Mesendoderm (in vitro differentiated cells): ENCODE measurements at regions not wholly inside any gene's neighbourhood (a gene's known extent, or its start where the extent isn't known, plus 50 kb on each side); places are given as distances from the start of the nearest gene placed in this dataset.

Experiments
- DNase-seq: peaks from one replicate; pipeline ENCODE4 v3.0.0; 2013
- H2AK5ac ChIP-seq: 2 replicates; pipeline ENCODE4 v1.6.1; 2013; ENCODE audit warnings: low read length, inconsistent platforms
- H2BK120ac ChIP-seq: 2 replicates; pipeline ENCODE4 v1.6.1; 2013; ENCODE audit warnings: low read depth, mild to moderate bottlenecking, low read length, moderate library complexity, mixed read lengths
- H2BK15ac ChIP-seq: replicated peaks from 2 replicates; pipeline ENCODE4 v1.6.1; 2013; ENCODE audit warnings: low read depth, mild to moderate bottlenecking, moderate library complexity
- H2BK5ac ChIP-seq: 2 replicates; pipeline ENCODE4 v1.6.1; 2013; ENCODE audit warnings: low read length, inconsistent platforms
- H3K18ac ChIP-seq: 2 replicates; pipeline ENCODE4 v1.6.1; 2013; ENCODE audit warnings: mild to moderate bottlenecking, low read length, mixed read lengths
- H3K23ac ChIP-seq: one replicate; pipeline ENCODE4 v1.6.1; 2013; ENCODE audit warnings: low read length
- H3K27ac ChIP-seq: 2 replicates; pipeline ENCODE4 v1.5.1; 2013; ENCODE audit warnings: low read depth, mild to moderate bottlenecking, inconsistent platforms, low read length, moderate library complexity
- H3K27me3 ChIP-seq: 2 replicates; pipeline ENCODE4 v1.6.1; 2013; ENCODE audit warnings: low read length, control low read depth, mild to moderate bottlenecking, inconsistent platforms; ENCODE audit not compliant: insufficient read depth, poor library complexity
- H3K36me3 ChIP-seq: 2 replicates; pipeline ENCODE4 v1.6.1; 2013; ENCODE audit warnings: low read length, inconsistent platforms; ENCODE audit not compliant: control insufficient read depth, insufficient read depth
- H3K4ac ChIP-seq: one replicate; pipeline ENCODE4 v1.6.1; 2013; ENCODE audit warnings: low read depth, mild to moderate bottlenecking, low read length, moderate library complexity
- H3K4me1 ChIP-seq: 2 replicates; pipeline ENCODE4 v1.6.1; 2013; ENCODE audit warnings: low read depth, low read length, inconsistent platforms; ENCODE audit not compliant: control insufficient read depth
- H3K4me2 ChIP-seq: 2 replicates; pipeline ENCODE4 v1.6.1; 2013; ENCODE audit warnings: low read length
- H3K4me3 ChIP-seq: 2 replicates; pipeline ENCODE4 v1.5.1; 2013; ENCODE audit warnings: mild to moderate bottlenecking, low read length
- H3K56ac ChIP-seq: one replicate; pipeline ENCODE4 v1.6.1; 2013; ENCODE audit warnings: low read length
- H3K79me1 ChIP-seq: 2 replicates; pipeline ENCODE4 v1.6.1; 2013; ENCODE audit warnings: low read length, inconsistent platforms
- H3K79me2 ChIP-seq: 2 replicates; pipeline ENCODE4 v1.6.1; 2013; ENCODE audit warnings: mild to moderate bottlenecking, low read length; ENCODE audit not compliant: control insufficient read depth, insufficient read depth
- H3K9ac ChIP-seq: 2 replicates; pipeline ENCODE4 v1.6.1; 2013; ENCODE audit warnings: low read length, inconsistent platforms
- H4K5ac ChIP-seq: one replicate; pipeline ENCODE4 v1.6.1; 2013; ENCODE audit warnings: low read length
- H4K8ac ChIP-seq: one replicate; pipeline ENCODE4 v1.6.1; 2013; ENCODE audit warnings: low read depth, mild to moderate bottlenecking, control low read depth, low read length, moderate library complexity
- whole genome bisulfite sequencing: extraction: QIAGEN DNeasy Blood & Tissue Kit; methylation state at CpG from one replicate; pipeline ENCODE4 v1.1.7; 2013; ENCODE audit warnings: low lambda C conversion rate, missing lambda C conversion rate; ENCODE audit not compliant: insufficient coverage; ENCODE audit errors: extremely low coverage; 5-methylcytosine and 5-hydroxymethylcytosine counted together

GRCh38 chr1:5479876-5480646, 512.2 kb downstream of the NPHP4 start:
- H3K18ac ChIP-seq: no peak overlapping the region
- no peak overlapping the region for H2BK5ac ChIP-seq
- DNase-seq: no peak
- H3K27ac ChIP-seq: no peak overlapping the region
- no peak overlapping the region for H4K8ac ChIP-seq
- H3K56ac ChIP-seq: no peak overlapping the region
- H3K27me3 ChIP-seq: no peaks in the 10 kb centered on the region
- H2AK5ac ChIP-seq: no peak overlapping the region
- no peak overlapping the region for H4K5ac ChIP-seq
- no peak overlapping the region for H2BK15ac ChIP-seq
- no peak overlapping the region for H3K4ac ChIP-seq
- no peaks in the 10 kb centered on the region for H3K4me1 ChIP-seq
- H3K79me2 ChIP-seq: no peaks in the 10 kb centered on the region
- no peak overlapping the region for H3K4me3 ChIP-seq
- no peaks in the 10 kb centered on the region for H3K36me3 ChIP-seq
- WGBS: no CpG with 5 or more reads among the region's 28 CpGs
- H3K9ac ChIP-seq: no peak overlapping the region
- H2BK120ac ChIP-seq: no peak overlapping the region
- H3K4me2 ChIP-seq: no peak overlapping the region
- H3K23ac ChIP-seq: no peak overlapping the region
- H3K79me1 ChIP-seq: no peaks in the 10 kb centered on the region

GRCh38 chr1:5478961-5479360, 513.3 kb downstream of the NPHP4 start:
- no peaks in the 10 kb centered on the region for H3K36me3 ChIP-seq
- no peak for DNase-seq
- no peak overlapping the region for H3K23ac ChIP-seq
- no peak overlapping the region for H4K8ac ChIP-seq
- H3K9ac ChIP-seq: no peak overlapping the region
- no peaks in the 10 kb centered on the region for H3K79me2 ChIP-seq
- H2BK120ac ChIP-seq: no peak overlapping the region
- no peak overlapping the region for H3K4me2 ChIP-seq
- no peak overlapping the region for H3K18ac ChIP-seq
- H3K4me3 ChIP-seq: no peak overlapping the region
- no peak overlapping the region for H3K56ac ChIP-seq
- no CpG with 5 or more reads among the region's 9 CpGs for WGBS
- no peak overlapping the region for H2BK5ac ChIP-seq
- no peak overlapping the region for H3K4ac ChIP-seq
- no peak overlapping the region for H2AK5ac ChIP-seq
- no peak overlapping the region for H4K5ac ChIP-seq
- H3K27me3 ChIP-seq: no peaks in the 10 kb centered on the region
- H3K79me1 ChIP-seq: no peaks in the 10 kb centered on the region
- H3K4me1 ChIP-seq: no peaks in the 10 kb centered on the region
- no peak overlapping the region for H2BK15ac ChIP-seq
- no peak overlapping the region for H3K27ac ChIP-seq

DNA sequence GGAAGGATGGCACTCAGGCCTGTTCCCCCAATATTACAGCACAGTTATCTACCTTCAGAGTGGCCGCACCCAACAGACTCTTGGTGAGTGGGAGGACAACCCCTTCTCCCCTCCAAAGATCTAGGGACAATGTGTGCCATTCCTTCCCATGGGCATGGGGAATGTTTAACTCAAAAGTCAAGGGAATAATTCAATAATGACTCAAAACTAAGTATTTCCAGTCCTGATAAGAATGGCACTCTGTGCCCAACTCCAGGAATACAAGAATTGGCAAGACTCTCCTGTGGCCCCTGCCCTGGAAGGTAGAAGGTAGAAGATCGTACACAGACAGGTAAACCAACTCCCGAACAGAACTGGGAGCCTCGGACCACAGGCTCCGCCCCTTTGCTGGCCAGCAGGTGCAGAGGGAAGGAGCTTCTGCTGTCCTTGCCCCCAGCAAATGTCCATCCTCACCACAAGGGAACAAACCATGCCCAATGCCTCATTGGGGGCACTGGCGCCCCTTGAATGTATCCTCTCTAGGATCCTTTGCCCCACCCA, 514.0 kb downstream of the NPHP4 start:
- Histone ChIP-seq H3K36me3 (no peaks in the 10 kb centered on the region), H3K56ac (no peak overlapping the region), H4K5ac (no peak overlapping the region), H3K79me2 (no peaks in the 10 kb centered on the region), H3K9ac (no peak overlapping the region), H3K79me1 (no peaks in the 10 kb centered on the region), H2BK15ac (no peak overlapping the region), H3K4ac (no peak overlapping the region), H3K27ac (no peak overlapping the region), H4K8ac (no peak overlapping the region), H3K27me3 (no peaks in the 10 kb centered on the region), H2AK5ac (no peak overlapping the region), H2BK120ac (no peak overlapping the region), H3K23ac (no peak overlapping the region), H3K4me1 (no peaks in the 10 kb centered on the region), H3K18ac (no peak overlapping the region), H3K4me3 (no peak overlapping the region), H2BK5ac (no peak overlapping the region), H3K4me2 (no peak overlapping the region)
- DNase-seq: no peak
- WGBS: no CpG with 5 or more reads among the region's 6 CpGs

DNA sequence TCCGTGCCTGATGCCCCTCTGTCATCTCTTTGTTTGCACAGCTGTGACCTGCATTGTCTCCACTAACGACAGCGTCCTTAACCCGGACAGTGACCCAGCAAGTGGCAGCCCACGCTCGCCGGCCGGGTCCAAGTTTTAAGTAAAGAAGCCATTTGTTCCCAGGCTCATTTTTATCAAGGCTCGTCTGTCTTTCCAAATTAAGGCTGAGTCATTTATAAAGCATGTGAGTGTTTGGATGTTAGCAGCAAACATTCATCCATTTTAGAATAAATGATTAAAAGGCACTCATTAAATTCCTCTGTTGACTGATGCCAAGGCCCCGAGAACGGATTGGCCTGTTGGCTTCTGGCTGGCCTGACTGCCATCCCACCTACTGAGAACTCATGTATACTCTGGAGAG, 514.5 kb downstream of the NPHP4 start:
- Histone ChIP-seq H2BK5ac (no peak overlapping the region), H3K4me2 (no peak overlapping the region), H2BK120ac (no peak overlapping the region), H4K8ac (no peak overlapping the region), H4K5ac (no peak overlapping the region), H3K56ac (no peak overlapping the region), H3K27ac (no peak overlapping the region), H3K18ac (no peak overlapping the region), H3K79me1 (no peaks in the 10 kb centered on the region), H3K23ac (no peak overlapping the region), H3K36me3 (no peaks in the 10 kb centered on the region), H3K4me3 (no peak overlapping the region), H3K79me2 (no peaks in the 10 kb centered on the region), H3K4ac (no peak overlapping the region), H3K27me3 (no peaks in the 10 kb centered on the region), H2AK5ac (no peak overlapping the region), H3K9ac (no peak overlapping the region), H3K4me1 (no peaks in the 10 kb centered on the region), H2BK15ac (no peak overlapping the region)
- WGBS: no CpG with 5 or more reads among the region's 11 CpGs
- DNase-seq: no peak

DNA sequence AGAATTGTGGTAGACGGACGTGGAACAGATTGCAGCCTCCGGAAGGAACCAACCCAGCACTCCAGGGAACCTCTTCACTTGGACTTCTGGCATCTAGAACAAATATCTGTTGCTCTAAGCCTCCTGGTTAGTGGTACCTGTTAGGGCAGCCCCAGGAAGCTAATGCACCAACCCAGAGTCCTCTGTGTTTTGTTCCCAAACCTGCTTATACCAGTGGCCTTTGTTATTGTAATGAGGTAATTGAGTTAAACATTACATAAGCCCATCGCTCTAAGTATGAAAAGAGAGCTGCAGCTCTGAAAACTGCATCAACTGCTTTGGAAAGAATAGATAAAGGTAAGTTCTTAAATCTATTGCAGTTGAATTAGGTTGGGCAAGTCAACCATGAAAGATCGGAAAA, 516.7 kb downstream of the NPHP4 start:
- no peak overlapping the region for H3K27ac ChIP-seq
- H3K9ac ChIP-seq: no peak overlapping the region
- no peak overlapping the region for H3K56ac ChIP-seq
- H3K4me1 ChIP-seq: no peaks in the 10 kb centered on the region
- H2BK5ac ChIP-seq: no peak overlapping the region
- no CpG with 5 or more reads among the region's 5 CpGs for WGBS
- H3K79me1 ChIP-seq: no peaks in the 10 kb centered on the region
- H4K5ac ChIP-seq: no peak overlapping the region
- H2BK120ac ChIP-seq: no peak overlapping the region
- H3K79me2 ChIP-seq: no peaks in the 10 kb centered on the region
- DNase-seq: no peak
- H3K4me2 ChIP-seq: no peak overlapping the region
- H2BK15ac ChIP-seq: no peak overlapping the region
- H3K23ac ChIP-seq: no peak overlapping the region
- no peak overlapping the region for H3K4ac ChIP-seq
- H3K4me3 ChIP-seq: no peak overlapping the region
- no peaks in the 10 kb centered on the region for H3K36me3 ChIP-seq
- H2AK5ac ChIP-seq: no peak overlapping the region
- H3K18ac ChIP-seq: no peak overlapping the region
- no peaks in the 10 kb centered on the region for H3K27me3 ChIP-seq
- no peak overlapping the region for H4K8ac ChIP-seq

- no peak overlapping the region for H3K23ac ChIP-seq
- H3K36me3 ChIP-seq: no peaks in the 10 kb centered on the region
- H3K27me3 ChIP-seq: no peaks in the 10 kb centered on the region
- H2AK5ac ChIP-seq: no peak overlapping the region
- no peak overlapping the region for H4K5ac ChIP-seq
- H3K56ac ChIP-seq: no peak overlapping the region
- no peaks in the 10 kb centered on the region for H3K4me1 ChIP-seq
- no peak overlapping the region for H2BK5ac ChIP-seq
- no peak overlapping the region for H4K8ac ChIP-seq
- H3K4me3 ChIP-seq: no peak overlapping the region
- no peak overlapping the region for H3K4ac ChIP-seq
- H3K27ac ChIP-seq: no peak overlapping the region
- no peak overlapping the region for H2BK120ac ChIP-seq
- H3K18ac ChIP-seq: no peak overlapping the region
- H2BK15ac ChIP-seq: no peak overlapping the region
- DNase-seq: no peak
- H3K9ac ChIP-seq: no peak overlapping the region
- H3K79me1 ChIP-seq: no peaks in the 10 kb centered on the region
- no CpG with 5 or more reads among the region's 12 CpGs for WGBS
- no peak overlapping the region for H3K4me2 ChIP-seq
- H3K79me2 ChIP-seq: no peaks in the 10 kb centered on the region
These were observed 519.0 kb downstream of the NPHP4 start for GRCh38 chr1:5473268-5473667.
